CD4-positive, alpha-beta T cell treated with Interleukin-10 for 1 hour (primary cell): ENCODE measurements at regions not wholly inside any gene's neighbourhood (a gene's known extent, or its start where the extent isn't known, plus 50 kb on each side); places are given as distances from the start of the nearest gene placed in this dataset.
"Not testable (repeated sequence)": the region's sequence is repeated elsewhere in the genome, so short reads cannot be mapped to it uniquely, and the experiment has no call there.

ENCODE experiments used
- DNase-seq: peaks from one replicate; pipeline ENCODE4 v3.0.0-alpha.2; 2020

- no peak for DNase-seq
Measured at GRCh38 chr5:167051402-167051768, 1240.1 kb upstream of the WWC1 start.

- no peak for DNase-seq
Measured at GRCh38 chr5:167052791-167053190, 1238.7 kb upstream of the WWC1 start.

GRCh38 chr5:167057665-167058064 is 1233.8 kb upstream of the WWC1 start:
- no peak for DNase-seq

- no peak for DNase-seq
Measured at GRCh38 chr5:167061695-167062094, 1229.8 kb upstream of the WWC1 start.

GRCh38 chr5:167063116-167063515 is 1228.3 kb upstream of the WWC1 start:
- DNase-seq, result no peak

GRCh38 chr5:167063788-167064187 is 1227.7 kb upstream of the WWC1 start:
- DNase-seq, result no peak

- DNase-seq, result no peak
Measured at GRCh38 chr5:167064198-167064776, 1227.2 kb upstream of the WWC1 start.

- DNase-seq, result no peak
Measured at GRCh38 chr5:167065794-167066193, 1225.7 kb upstream of the WWC1 start.

GRCh38 chr5:167071981-167072610 is 1219.3 kb upstream of the WWC1 start:
- DNase-seq, result no peak

GRCh38 chr5:167081561-167081960 is 1209.9 kb upstream of the WWC1 start:
- no peak for DNase-seq

GRCh38 chr5:167096816-167097215 is 1194.6 kb upstream of the WWC1 start:
- DNase-seq, result no peak

- no peak for DNase-seq
Measured at GRCh38 chr5:167104351-167104750, 1187.1 kb upstream of the WWC1 start.

- no peak for DNase-seq
Measured at GRCh38 chr5:167105941-167106340, 1185.5 kb upstream of the WWC1 start.

- DNase-seq, result no peak
Measured at GRCh38 chr5:167107684-167108083, 1183.8 kb upstream of the WWC1 start.

GRCh38 chr5:167108266-167108665 is 1183.2 kb upstream of the WWC1 start:
- not testable (repeated sequence) for DNase-seq

GRCh38 chr5:167112556-167112955 is 1178.9 kb upstream of the WWC1 start:
- no peak for DNase-seq

GRCh38 chr5:167122267-167122666 is 1169.2 kb upstream of the WWC1 start:
- no peak for DNase-seq

- DNase-seq, result no peak
Measured at GRCh38 chr5:167123126-167123525, 1168.3 kb upstream of the WWC1 start.

- DNase-seq, result no peak
Measured at GRCh38 chr5:167128581-167128980, 1162.9 kb upstream of the WWC1 start.

- no peak for DNase-seq
Measured at GRCh38 chr5:167140548-167141291, 1150.7 kb upstream of the WWC1 start.

- DNase-seq, result no peak
Measured at GRCh38 chr5:167143716-167144115, 1147.7 kb upstream of the WWC1 start.

GRCh38 chr5:167145841-167146240 is 1145.6 kb upstream of the WWC1 start:
- DNase-seq, result no peak

- no peak for DNase-seq
Measured at GRCh38 chr5:167147879-167148278, 1143.6 kb upstream of the WWC1 start.

- no peak for DNase-seq
Measured at GRCh38 chr5:167150661-167151060, 1140.8 kb upstream of the WWC1 start.
